Keratinocyte (primary cell): ENCODE measurements at regions not wholly inside any gene's neighbourhood (a gene's known extent, or its start where the extent isn't known, plus 50 kb on each side); places are given as distances from the start of the nearest gene placed in this dataset.

Source experiments
- DNase-seq: peaks from one replicate; pipeline ENCODE4 v3.0.0-alpha.2; 2011; ENCODE audit warnings: low read depth, missing footprints, low spot score
- FAIRE-seq: peaks from 2 replicates; lab custom pipeline; 2011; peaks lifted over from hg19 to GRCh38; lab: Jason Lieb, UNC
- H2AFZ ChIP-seq: 2 replicates; pipeline ENCODE4 v1.6.0; 2012; ENCODE audit warnings: low read length, control low read depth, inconsistent platforms; ENCODE audit not compliant: control insufficient read depth
- H3K27ac ChIP-seq: 2 replicates; pipeline ENCODE4 v1.5.1; 2011; ENCODE audit warnings: low read length; ENCODE audit not compliant: control insufficient read depth, insufficient read depth
- H3K27me3 ChIP-seq: 3 replicates; pipeline ENCODE4 v1.6.0; 2011; ENCODE audit warnings: low read length; ENCODE audit not compliant: control insufficient read depth, insufficient read depth; ENCODE audit errors: extremely low read depth
- H3K36me3 ChIP-seq, 2 experiments: 2 replicates in 1 of 2; 3 replicates in 1 of 2; pipeline ENCODE4 v1.5.1; 2011; ENCODE audit warnings: low read length in 2 of 2, mild to moderate bottlenecking in 1 of 2; ENCODE audit not compliant: control insufficient read depth in 2 of 2, insufficient read depth in 2 of 2; ENCODE audit errors: extremely low read depth in 1 of 2
- H3K4me1 ChIP-seq: 3 replicates; pipeline ENCODE4 v1.5.1; 2011; ENCODE audit warnings: low read length; ENCODE audit not compliant: control insufficient read depth, insufficient read depth; ENCODE audit errors: extremely low read depth
- H3K4me2 ChIP-seq: 3 replicates; pipeline ENCODE4 v1.6.0; 2011; ENCODE audit warnings: low read depth, low read length; ENCODE audit not compliant: control insufficient read depth, insufficient read depth; ENCODE audit errors: extremely low read depth
- H3K4me3 ChIP-seq, 3 experiments: fragments of 200-600 bp in 1 of 3; sonication (generic) in 1 of 3; 2 replicates in 2 of 3; 3 replicates in 1 of 3; pipeline ENCODE4 v1.5.1; 2011 to 2016; ENCODE audit warnings: low read length in 3 of 3, mild to moderate bottlenecking in 3 of 3, control low read depth in 2 of 3, inconsistent platforms in 1 of 3, low read depth in 1 of 3, mixed read lengths in 1 of 3, mixed run types in 1 of 3, moderate library complexity in 1 of 3; ENCODE audit not compliant: control insufficient read depth in 2 of 3, insufficient read depth in 2 of 3; ENCODE audit errors: extremely low read depth in 1 of 3
- H3K79me2 ChIP-seq: 2 replicates; pipeline ENCODE4 v1.6.0; 2012; ENCODE audit warnings: low read length; ENCODE audit not compliant: control insufficient read depth, insufficient read depth
- H3K9ac ChIP-seq: 3 replicates; pipeline ENCODE4 v1.6.0; 2011; ENCODE audit warnings: low read length; ENCODE audit not compliant: control insufficient read depth, insufficient read depth; ENCODE audit errors: extremely low read depth
- H3K9me1 ChIP-seq: 3 replicates; pipeline ENCODE4 v1.6.0; 2011; ENCODE audit warnings: low read length; ENCODE audit not compliant: control insufficient read depth, insufficient read depth; ENCODE audit errors: extremely low read depth
- H3K9me3 ChIP-seq: 2 replicates; pipeline ENCODE4 v1.5.1; 2012; ENCODE audit warnings: low read depth, low read length; ENCODE audit not compliant: control insufficient read depth
- H4K20me1 ChIP-seq: 3 replicates; pipeline ENCODE4 v1.6.0; 2011; ENCODE audit warnings: low read length; ENCODE audit not compliant: control insufficient read depth, insufficient read depth; ENCODE audit errors: extremely low read depth
- EZH2 ChIP-seq: IDR thresholded peaks from one replicate; pipeline ENCODE4 v1.6.1; 2012; ENCODE audit warnings: inconsistent platforms, mild to moderate bottlenecking, low read length, moderate library complexity
- dilution Hi-C: fragments of 300-500 bp; cut with MboI; formaldehyde crosslinking; loops from one replicate; pipeline ENCODE4 v1.7.0; 2020; ENCODE audit warnings: low sequenced_read_pairs; ENCODE audit not compliant: extremely low pct_ligation_motif_present
- TF ChIP-seq, protein P1 (sequence below), 3 experiments: IDR thresholded peaks in 1 of 3; conservative IDR thresholded peaks in 1 of 3; optimal IDR thresholded peaks in 1 of 3; 2 replicates in 2 of 3; 3 replicates in 1 of 3; pipeline versions ENCODE3 to v1.5.1; 2011; ENCODE audit warnings: low read length in 3 of 3, mild to moderate bottlenecking in 3 of 3, moderate library complexity in 2 of 3, control low read depth in 1 of 3, inconsistent platforms in 1 of 3; ENCODE audit not compliant: insufficient read depth in 2 of 3; ENCODE audit errors: extremely low read depth in 1 of 3

DNA sequence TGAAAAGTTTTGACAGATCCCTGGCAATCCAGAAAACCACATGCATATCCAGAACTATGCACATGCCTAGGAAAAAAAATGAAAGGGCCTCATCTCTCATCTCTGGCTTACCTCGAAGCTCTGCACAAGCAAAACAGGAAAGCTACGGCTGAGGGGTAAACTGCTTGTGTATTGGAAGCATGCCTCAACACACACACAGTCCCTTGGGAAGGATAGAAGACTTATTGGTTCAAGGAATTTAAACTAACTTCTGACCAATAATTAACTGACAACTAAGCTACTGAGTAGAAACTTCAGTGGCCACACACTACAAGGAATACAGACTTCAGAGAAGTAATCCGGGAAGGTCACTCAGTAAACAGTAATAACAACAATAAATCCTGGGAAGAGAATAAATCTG is 59.9 kb upstream of the POMGNT2 start:
- Histone ChIP-seq H3K4me1 (no peaks in the 10 kb centered on the region), H3K27ac (no peak overlapping the region), H4K20me1 (no peaks in the 10 kb centered on the region), H3K4me3 (no peak overlapping the region), H3K9me1 (no peaks in the 10 kb centered on the region), H2AFZ (no peak overlapping the region), H3K9ac (no peak overlapping the region), H3K27me3 (no peaks in the 10 kb centered on the region), H3K79me2 (no peaks in the 10 kb centered on the region), H3K9me3 (no peaks in the 10 kb centered on the region), H3K36me3 (no peaks in the 10 kb centered on the region), H3K4me2 (no peak overlapping the region)
- FAIRE-seq (no peak), DNase-seq (no peak)
- dilution Hi-C loops = no loop called here
- TF ChIP-seq, protein P1, sequence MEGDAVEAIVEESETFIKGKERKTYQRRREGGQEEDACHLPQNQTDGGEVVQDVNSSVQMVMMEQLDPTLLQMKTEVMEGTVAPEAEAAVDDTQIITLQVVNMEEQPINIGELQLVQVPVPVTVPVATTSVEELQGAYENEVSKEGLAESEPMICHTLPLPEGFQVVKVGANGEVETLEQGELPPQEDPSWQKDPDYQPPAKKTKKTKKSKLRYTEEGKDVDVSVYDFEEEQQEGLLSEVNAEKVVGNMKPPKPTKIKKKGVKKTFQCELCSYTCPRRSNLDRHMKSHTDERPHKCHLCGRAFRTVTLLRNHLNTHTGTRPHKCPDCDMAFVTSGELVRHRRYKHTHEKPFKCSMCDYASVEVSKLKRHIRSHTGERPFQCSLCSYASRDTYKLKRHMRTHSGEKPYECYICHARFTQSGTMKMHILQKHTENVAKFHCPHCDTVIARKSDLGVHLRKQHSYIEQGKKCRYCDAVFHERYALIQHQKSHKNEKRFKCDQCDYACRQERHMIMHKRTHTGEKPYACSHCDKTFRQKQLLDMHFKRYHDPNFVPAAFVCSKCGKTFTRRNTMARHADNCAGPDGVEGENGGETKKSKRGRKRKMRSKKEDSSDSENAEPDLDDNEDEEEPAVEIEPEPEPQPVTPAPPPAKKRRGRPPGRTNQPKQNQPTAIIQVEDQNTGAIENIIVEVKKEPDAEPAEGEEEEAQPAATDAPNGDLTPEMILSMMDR (optimal IDR thresholded peaks at IDR 0.05 in 1 of 3, IDR thresholded peaks at IDR 0.05 in 1 of 3, conservative IDR thresholded peaks at IDR 0.05 in 1 of 3; ENCODE audit: extremely low read depth in 1 of 3, insufficient read depth in 2 of 3, low read length in 3 of 3) = no peak
- no peak for TF ChIP-seq EZH2

DNA sequence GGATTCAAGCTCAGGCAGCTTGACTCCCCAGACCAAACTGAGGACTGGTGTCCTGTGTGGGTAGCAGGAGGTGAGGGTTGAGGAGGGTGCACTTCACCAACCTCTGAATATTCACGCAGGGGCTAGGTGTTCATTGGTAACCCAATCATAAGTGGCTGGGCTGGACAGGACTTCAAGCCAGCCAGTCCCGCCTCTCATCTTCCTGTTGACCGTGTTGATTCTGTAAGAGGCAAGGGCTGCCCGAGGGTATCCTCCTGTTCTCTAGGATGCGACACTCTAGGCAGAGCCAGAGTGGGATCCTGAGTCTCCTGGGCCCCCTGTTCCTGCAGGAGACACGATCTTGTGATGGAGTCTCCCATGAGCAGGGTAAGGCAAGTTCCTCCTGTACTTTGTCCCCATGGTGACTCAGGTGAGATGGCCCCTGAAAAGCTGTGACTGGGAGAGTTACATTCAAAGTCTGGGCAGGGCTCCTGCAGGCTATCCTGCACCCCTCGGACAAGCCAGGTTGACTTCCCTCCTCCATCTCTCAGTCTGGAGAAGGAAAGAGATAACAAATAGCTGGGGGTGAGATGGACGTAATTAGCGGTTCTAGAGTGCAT is 58.1 kb upstream of the POMGNT2 start:
- Histone ChIP-seq H3K27me3 (no peaks in the 10 kb centered on the region), H3K4me2 (no peak overlapping the region), H4K20me1 (no peaks in the 10 kb centered on the region), H3K79me2 (no peaks in the 10 kb centered on the region), H3K4me1 (no peaks in the 10 kb centered on the region), H3K27ac (no peak overlapping the region), H3K4me3 (no peak overlapping the region), H3K9me3 (no peaks in the 10 kb centered on the region), H3K36me3 (no peaks in the 10 kb centered on the region), H2AFZ (no peak overlapping the region), H3K9me1 (no peaks in the 10 kb centered on the region), H3K9ac (no peak overlapping the region)
- FAIRE-seq (no peak), DNase-seq (no peak)
- dilution Hi-C loops = no loop called here
- TF ChIP-seq, protein P1 (optimal IDR thresholded peaks at IDR 0.05 in 1 of 3, IDR thresholded peaks at IDR 0.05 in 1 of 3, conservative IDR thresholded peaks at IDR 0.05 in 1 of 3; ENCODE audit: extremely low read depth in 1 of 3, insufficient read depth in 2 of 3, low read length in 3 of 3) = no peak
- no peak for TF ChIP-seq EZH2
